HEK293T (cell line): ENCODE measurements at regions not wholly inside any gene's neighbourhood (a gene's known extent, or its start where the extent isn't known, plus 50 kb on each side); places are given as distances from the start of the nearest gene placed in this dataset.

Experiments used
- ARNT ChIP-seq: fragments of 450-650 bp; IDR thresholded peaks from 2 replicates; pipeline ENCODE4 v1.6.1; 2017; ENCODE audit warnings: mild to moderate bottlenecking
- FOXK2 ChIP-seq: fragments of 450-650 bp; IDR thresholded peaks from 2 replicates; pipeline ENCODE4 v1.6.1; 2016; ENCODE audit warnings: mild to moderate bottlenecking
- FOXM1 ChIP-seq: fragments of 450-650 bp; IDR thresholded peaks from 2 replicates; pipeline ENCODE4 v1.6.1; 2017; ENCODE audit warnings: mild to moderate bottlenecking, borderline replicate concordance
- L3MBTL2 ChIP-seq: fragments of 450-650 bp; conservative IDR thresholded peaks from 2 replicates; pipeline ENCODE4 v1.6.1; 2016; ENCODE audit warnings: mild to moderate bottlenecking
- NFRKB ChIP-seq: fragments of 450-650 bp; IDR thresholded peaks from 2 replicates; pipeline ENCODE4 v1.6.1; 2016; ENCODE audit warnings: mild to moderate bottlenecking, moderate library complexity

DNA sequence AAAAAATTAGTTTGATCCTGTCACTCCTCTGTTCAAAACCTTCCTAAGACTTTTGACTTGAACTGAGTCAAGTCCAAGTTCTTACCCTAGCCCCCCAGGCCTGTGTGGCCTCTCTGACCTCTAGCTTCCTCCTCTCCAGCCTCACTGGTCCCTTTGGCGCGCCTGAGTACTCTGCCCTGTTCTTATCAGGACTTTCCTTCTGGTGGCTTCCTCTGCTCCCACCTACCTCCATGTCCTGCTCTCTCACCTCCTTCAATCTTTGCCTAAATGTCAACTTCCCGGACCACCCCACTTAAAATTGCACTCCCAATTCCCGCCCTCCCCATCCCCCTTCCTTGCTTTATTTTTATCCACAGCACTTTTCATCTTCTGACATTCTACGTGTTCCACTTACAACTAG is 526.1 kb upstream of the KLF4 start:
- TF ChIP-seq NFRKB = no peak
- TF ChIP-seq FOXK2 = no peak
- no peak for TF ChIP-seq ARNT
- no peak for TF ChIP-seq L3MBTL2
- TF ChIP-seq FOXM1 = no peak
